GM13976 (cell line): ENCODE measurements at regions not wholly inside any gene's neighbourhood (a gene's known extent, or its start where the extent isn't known, plus 50 kb on each side); places are given as distances from the start of the nearest gene placed in this dataset.
A peak's percentile ranks its signal among the peaks of the same experiment; 100 is the strongest.

Experiments
- DNase-seq: peaks from one replicate; pipeline ENCODE4 v3.0.0; 2012; ENCODE audit warnings: low spot score
- CTCF ChIP-seq: IDR thresholded peaks from 2 replicates; pipeline ENCODE4 v1.5.1; 2012; ENCODE audit warnings: borderline replicate concordance, mild to moderate bottlenecking; ENCODE audit not compliant: insufficient read depth; ENCODE audit errors: extremely low read depth, missing control alignments, control extremely low read depth
- in situ Hi-C: fragments of 300-500 bp; cut with MboI; formaldehyde crosslinking; loops from one replicate; pipeline ENCODE4 v1.12.0; 2022; ENCODE audit warnings: low sequenced_read_pairs, mixed read lengths, inconsistent platforms; ENCODE audit not compliant: unreplicated experiment

GRCh38 chr2:237156031-237156856 is 70.6 kb downstream of the COPS8 start:
- in situ Hi-C loops, result no loop called here
- no peak for TF ChIP-seq CTCF
- peak; percentile 37 for DNase-seq

- DNase-seq, result no peak
- TF ChIP-seq CTCF, result no peak
- in situ Hi-C loops, result no loop called here
Observed at GRCh38 chr2:237156857-237157779, 71.4 kb downstream of the COPS8 start.

- in situ Hi-C loops, result no loop called here
Observed at GRCh38 chr2:237157780-237158102, 72.1 kb downstream of the COPS8 start.

GRCh38 chr2:237158194-237158593 is 72.5 kb downstream of the COPS8 start:
- TF ChIP-seq CTCF, result no peak
- in situ Hi-C loops, result no loop called here
- no peak for DNase-seq

More at GRCh38 chr2:237157780-237158102, 72.1 kb downstream of the COPS8 start:
- TF ChIP-seq CTCF, result no peak
- DNase-seq, result no peak

GRCh38 chr2:237159006-237159911 is 73.6 kb downstream of the COPS8 start:
- no peak for TF ChIP-seq CTCF
- in situ Hi-C loops, result no loop called here
- DNase-seq, result no peak
